GM20000 (cell line): ENCODE measurements at regions not wholly inside any gene's neighbourhood (a gene's known extent, or its start where the extent isn't known, plus 50 kb on each side); places are given as distances from the start of the nearest gene placed in this dataset.
"Not testable (repeated sequence)": the region's sequence is repeated elsewhere in the genome, so short reads cannot be mapped to it uniquely, and the experiment has no call there.

Experiments
- DNase-seq: peaks from one replicate; pipeline ENCODE4 v3.0.0; 2012; ENCODE audit warnings: low spot score
- CTCF ChIP-seq: IDR thresholded peaks from 2 replicates; pipeline ENCODE4 v1.5.1; 2012; ENCODE audit warnings: mild to moderate bottlenecking, control low read depth; ENCODE audit errors: extremely low read depth, missing control alignments

- TF ChIP-seq CTCF, result no peak
Measured at GRCh38 chr13:83667606-83668005, 214.7 kb downstream of the SLITRK1 start.

GRCh38 chr13:83666141-83666540, 216.1 kb downstream of the SLITRK1 start:
- no peak for DNase-seq
- no peak for TF ChIP-seq CTCF

More at GRCh38 chr13:83667606-83668005, 214.7 kb downstream of the SLITRK1 start:
- DNase-seq, result no peak

GRCh38 chr13:83657281-83657680, 225.0 kb downstream of the SLITRK1 start:
- no peak for TF ChIP-seq CTCF
- DNase-seq, result no peak

- not testable (repeated sequence) for DNase-seq
Measured at GRCh38 chr13:83642617-83643016, 239.7 kb downstream of the SLITRK1 start.

- no peak for DNase-seq
- no peak for TF ChIP-seq CTCF
Measured at GRCh38 chr13:83634601-83635000, 247.7 kb downstream of the SLITRK1 start.

- no peak for TF ChIP-seq CTCF
- DNase-seq, result no peak
Measured at GRCh38 chr13:83633746-83634145, 248.5 kb downstream of the SLITRK1 start.

- DNase-seq, result no peak
- no peak for TF ChIP-seq CTCF
Measured at GRCh38 chr13:83622422-83622784, 259.9 kb downstream of the SLITRK1 start.

- DNase-seq, result no peak
- TF ChIP-seq CTCF, result no peak
Measured at GRCh38 chr13:83621765-83622421, 260.4 kb downstream of the SLITRK1 start.
